Thoracic aorta (tissue), 2 donors: ENCODE measurements at regions not wholly inside any gene's neighbourhood (a gene's known extent, or its start where the extent isn't known, plus 50 kb on each side); places are given as distances from the start of the nearest gene placed in this dataset.

ENCODE experiments used
- ATAC-seq: fragments of 150-250 bp; one replicate; pipeline ENCODE4 v1.8.0; 2017; ENCODE audit warnings: low read depth; ENCODE audit not compliant: insufficient number of reproducible peaks, low FRiP score
- DNase-seq: peaks from one replicate; pipeline ENCODE4 v3.0.0-alpha.2; 2020; ENCODE audit warnings: low spot score
- H3K27ac ChIP-seq, 2 donors: fragments of 200-600 bp; sonication (generic); 1 replicate in 1 of 2; 2 replicates in 1 of 2; pipeline ENCODE4 v1.5.1; 2016; ENCODE audit warnings: mild to moderate bottlenecking in 2 of 2, moderate library complexity in 2 of 2
- H3K27me3 ChIP-seq: fragments of 200-600 bp; sonication (generic); replicated peaks from 2 replicates; pipeline ENCODE4 v1.6.0; 2016; ENCODE audit warnings: mild to moderate bottlenecking; ENCODE audit not compliant: insufficient read depth
- H3K36me3 ChIP-seq: fragments of 200-600 bp; sonication (generic); one replicate; pipeline ENCODE4 v1.5.1; 2016
- H3K4me1 ChIP-seq, 2 donors: fragments of 200-600 bp; sonication (generic); 1 replicate in 1 of 2; 2 replicates in 1 of 2; pipeline versions ENCODE4 v1.5.1 to v1.6.0; 2016; ENCODE audit warnings: low read depth in 2 of 2, mild to moderate bottlenecking in 1 of 2; ENCODE audit not compliant: control insufficient read depth in 1 of 2
- H3K4me3 ChIP-seq: fragments of 200-600 bp; sonication (generic); 2 replicates; pipeline ENCODE4 v1.5.1; 2016; ENCODE audit warnings: mild to moderate bottlenecking
- H3K9me3 ChIP-seq: fragments of 200-600 bp; sonication (generic); 2 replicates; pipeline ENCODE4 v1.5.1; 2016
- TF ChIP-seq, protein P1 (sequence below): fragments of 200-600 bp; sonication (generic); IDR thresholded peaks from one replicate; pipeline ENCODE4 v1.5.1; 2019; ENCODE audit warnings: antibody characterized with exemption

DNA sequence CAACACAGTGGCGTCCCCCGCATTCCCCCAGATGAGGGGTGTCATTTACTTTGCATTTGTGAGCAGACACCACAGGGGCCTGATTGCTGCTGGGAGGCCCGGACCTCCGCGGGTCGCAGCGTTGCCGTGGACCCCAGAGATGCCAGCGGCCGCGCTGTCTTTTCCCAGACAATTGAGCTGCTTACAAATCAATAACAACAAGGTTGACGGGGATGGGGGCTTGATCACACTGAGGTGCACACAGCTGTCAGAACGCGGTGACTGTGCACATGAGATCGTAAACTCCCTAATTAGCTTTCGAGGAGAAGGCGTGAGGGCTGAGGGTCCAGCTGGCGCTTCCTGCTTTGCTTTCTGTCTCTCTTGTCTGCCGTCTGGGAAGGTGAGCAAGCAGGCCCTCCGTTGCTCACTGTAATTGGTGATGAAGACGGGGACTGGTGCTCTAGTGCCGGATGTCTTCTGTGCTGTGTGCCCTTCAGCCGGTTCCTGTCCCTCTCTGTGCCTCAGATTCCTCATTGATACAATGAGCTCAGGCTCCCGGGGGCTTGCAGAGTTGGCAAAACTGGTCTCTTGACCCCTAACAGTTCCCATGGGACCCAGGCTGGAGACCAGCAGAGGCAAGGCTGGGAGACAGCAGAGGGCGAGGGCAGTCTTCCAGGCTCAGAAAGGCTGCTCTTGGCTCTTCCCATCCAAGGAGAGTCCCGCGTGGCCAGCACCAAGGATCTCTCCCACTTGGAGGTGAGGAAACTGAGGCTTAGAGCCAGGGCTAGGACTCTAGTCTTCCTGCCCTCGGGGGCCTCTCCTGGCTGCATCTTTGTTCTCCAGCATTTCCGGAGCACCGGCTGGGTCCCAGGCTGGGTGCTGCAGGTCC, 126.0 kb upstream of the PMEPA1 start:
- Histone ChIP-seq H3K4me3 (no peak overlapping the region), H3K27me3 (no peaks in the 10 kb centered on the region), H3K36me3 (no peaks in the 10 kb centered on the region), H3K9me3 (no peaks in the 10 kb centered on the region), H3K4me1 (peaks cover 0 to 8% of the 10 kb centered on the region in 2 donors), H3K27ac (no peak overlapping the region)
- no peak for DNase-seq
- no peak for ATAC-seq
- TF ChIP-seq, protein P1, sequence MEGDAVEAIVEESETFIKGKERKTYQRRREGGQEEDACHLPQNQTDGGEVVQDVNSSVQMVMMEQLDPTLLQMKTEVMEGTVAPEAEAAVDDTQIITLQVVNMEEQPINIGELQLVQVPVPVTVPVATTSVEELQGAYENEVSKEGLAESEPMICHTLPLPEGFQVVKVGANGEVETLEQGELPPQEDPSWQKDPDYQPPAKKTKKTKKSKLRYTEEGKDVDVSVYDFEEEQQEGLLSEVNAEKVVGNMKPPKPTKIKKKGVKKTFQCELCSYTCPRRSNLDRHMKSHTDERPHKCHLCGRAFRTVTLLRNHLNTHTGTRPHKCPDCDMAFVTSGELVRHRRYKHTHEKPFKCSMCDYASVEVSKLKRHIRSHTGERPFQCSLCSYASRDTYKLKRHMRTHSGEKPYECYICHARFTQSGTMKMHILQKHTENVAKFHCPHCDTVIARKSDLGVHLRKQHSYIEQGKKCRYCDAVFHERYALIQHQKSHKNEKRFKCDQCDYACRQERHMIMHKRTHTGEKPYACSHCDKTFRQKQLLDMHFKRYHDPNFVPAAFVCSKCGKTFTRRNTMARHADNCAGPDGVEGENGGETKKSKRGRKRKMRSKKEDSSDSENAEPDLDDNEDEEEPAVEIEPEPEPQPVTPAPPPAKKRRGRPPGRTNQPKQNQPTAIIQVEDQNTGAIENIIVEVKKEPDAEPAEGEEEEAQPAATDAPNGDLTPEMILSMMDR = no peak

DNA sequence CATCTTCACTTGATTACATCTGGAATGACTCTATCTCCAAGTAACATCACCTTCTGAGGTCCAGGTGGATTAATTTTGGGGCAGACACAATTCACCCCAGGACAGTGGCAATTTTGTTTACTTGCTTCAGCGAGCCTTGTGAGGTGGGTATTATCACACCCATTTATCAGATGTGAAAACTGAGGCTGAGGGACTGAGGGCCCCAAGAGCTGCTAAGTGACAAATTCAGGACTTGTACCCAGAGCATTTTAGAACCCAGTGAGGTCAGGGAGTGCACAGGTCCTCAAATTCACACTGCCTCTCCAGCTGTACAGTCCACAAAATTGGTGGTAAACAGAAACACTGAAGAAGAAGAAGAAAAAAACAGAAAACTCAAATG, 125.2 kb upstream of the PMEPA1 start:
- no peak overlapping the region for H3K4me3 ChIP-seq
- peaks cover 0 to 8% of the 10 kb centered on the region in 2 donors for H3K4me1 ChIP-seq
- no peaks in the 10 kb centered on the region for H3K36me3 ChIP-seq
- TF ChIP-seq, protein P1 = no peak
- ATAC-seq (no peak), DNase-seq (no peak)
- H3K27me3 ChIP-seq = no peaks in the 10 kb centered on the region
- no peaks in the 10 kb centered on the region for H3K9me3 ChIP-seq
- H3K27ac ChIP-seq = no peak overlapping the region

DNA sequence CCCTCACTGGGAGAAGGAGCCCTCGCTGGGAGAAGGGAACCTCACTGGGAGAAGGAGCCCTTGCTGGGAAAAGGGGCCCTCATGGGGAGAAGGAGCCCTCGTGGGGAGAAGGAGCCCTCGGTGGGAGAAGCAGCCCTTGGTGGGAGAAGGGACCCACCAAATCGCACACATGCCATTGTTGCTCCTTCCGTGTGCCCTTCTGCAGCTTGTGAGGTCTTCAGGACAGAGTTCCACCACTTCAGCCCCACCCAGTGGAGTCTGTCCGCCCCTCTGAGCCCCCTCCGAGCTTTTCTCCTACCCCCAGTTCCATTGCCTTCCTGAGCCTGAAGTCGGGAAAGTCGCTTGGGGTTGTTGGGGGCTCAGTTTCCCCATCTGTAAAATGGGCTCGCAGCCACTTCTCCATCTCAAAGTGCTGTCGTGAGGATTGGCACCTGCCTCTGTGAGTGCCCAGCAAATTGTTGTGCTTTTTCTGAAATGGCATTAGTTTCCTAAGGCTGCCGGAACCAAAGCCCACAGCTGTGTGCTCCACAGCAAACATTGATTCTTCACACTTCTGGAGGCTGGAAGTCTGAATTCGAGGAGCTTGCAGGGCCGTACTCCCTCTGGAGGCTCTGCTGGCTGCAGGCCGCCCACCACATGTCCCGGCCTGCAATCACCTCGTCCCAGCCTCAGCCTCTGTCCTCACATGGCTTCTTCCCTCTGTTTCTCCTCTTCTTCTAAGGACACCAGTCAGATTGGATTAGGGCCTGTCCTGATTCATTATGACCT, 124.7 kb upstream of the PMEPA1 start:
- Histone ChIP-seq H3K27ac (no peak overlapping the region), H3K4me1 (peaks cover 0 to 8% of the 10 kb centered on the region in 2 donors), H3K9me3 (no peaks in the 10 kb centered on the region), H3K27me3 (no peaks in the 10 kb centered on the region), H3K4me3 (no peak overlapping the region), H3K36me3 (no peaks in the 10 kb centered on the region)
- ATAC-seq (no peak), DNase-seq (no peak)
- TF ChIP-seq, protein P1 = no peak

DNA sequence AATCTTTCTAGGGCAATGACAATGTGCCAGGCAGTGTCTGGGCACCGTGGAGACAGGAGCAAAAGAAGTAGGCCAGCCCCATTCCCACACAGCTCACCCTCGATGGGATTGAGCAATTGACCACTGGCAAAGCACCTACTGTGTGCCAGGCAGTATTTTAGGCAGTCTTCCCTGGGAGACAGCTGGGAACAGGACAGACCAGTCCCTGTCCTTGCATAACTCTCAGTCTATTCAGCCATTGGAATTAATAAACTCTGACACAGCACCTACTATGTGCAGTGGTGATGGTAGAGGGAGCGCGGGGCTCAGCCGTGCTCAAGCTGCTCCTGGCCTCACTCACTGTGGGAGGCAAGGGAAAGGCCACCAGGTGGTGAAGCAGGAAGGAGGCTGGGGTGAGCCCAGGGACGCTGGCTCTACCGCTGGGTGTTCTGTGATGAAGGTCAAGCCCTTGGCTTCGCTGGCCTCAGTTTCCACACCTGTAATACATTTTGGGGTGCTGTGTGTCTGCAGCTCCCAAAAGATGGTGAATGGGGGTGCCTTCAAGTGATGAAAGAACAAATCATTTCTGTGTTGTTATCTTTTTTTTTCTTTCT, 122.3 kb upstream of the PMEPA1 start:
- H3K4me3 ChIP-seq = no peak overlapping the region
- H3K27me3 ChIP-seq = no peaks in the 10 kb centered on the region
- H3K27ac ChIP-seq = no peak overlapping the region
- H3K36me3 ChIP-seq = no peaks in the 10 kb centered on the region
- peaks cover 0 to 8% of the 10 kb centered on the region in 2 donors for H3K4me1 ChIP-seq
- DNase-seq (no peak), ATAC-seq (no peak)
- TF ChIP-seq, protein P1 = no peak
- H3K9me3 ChIP-seq = no peaks in the 10 kb centered on the region
